Lower leg skin (tissue), 3 donors: ENCODE measurements at regions not wholly inside any gene's neighbourhood (a gene's known extent, or its start where the extent isn't known, plus 50 kb on each side); places are given as distances from the start of the nearest gene placed in this dataset.

Experiments
- CTCF ChIP-seq, 3 donors: fragments of 450-650 bp; IDR thresholded peaks; one replicate each; pipeline ENCODE4 v1.5.1; 2016; ENCODE audit warnings: antibody characterized with exemption in 3 of 3, mild to moderate bottlenecking in 3 of 3, moderate library complexity in 2 of 3
- POLR2A ChIP-seq, 2 donors: fragments of 450-650 bp; IDR thresholded peaks; one replicate each; pipeline ENCODE4 v1.6.1; 2016 to 2017; ENCODE audit warnings: antibody characterized with exemption in 2 of 2, mild to moderate bottlenecking in 1 of 2, moderate library complexity in 1 of 2

DNA sequence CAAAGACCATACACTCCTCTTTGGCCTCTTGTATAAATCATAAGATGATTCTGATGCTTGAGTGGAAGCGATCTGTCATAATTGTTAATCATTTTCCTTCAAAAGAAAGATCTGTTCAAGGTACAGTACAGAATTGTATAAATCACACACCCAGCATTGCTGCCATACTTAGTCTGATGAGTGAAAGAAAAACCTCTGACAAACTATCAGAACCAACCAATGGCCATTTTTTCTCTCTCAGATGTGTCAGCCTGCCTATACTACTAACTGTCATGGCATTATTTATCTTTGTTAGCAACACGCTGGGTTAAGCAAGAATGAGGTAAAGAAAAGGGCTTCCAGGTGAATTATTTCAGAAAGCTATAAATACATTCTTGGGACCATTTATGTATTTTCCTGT is 1112.7 kb upstream of the TENM4 start:
- no peak for TF ChIP-seq CTCF (IDR thresholded peaks at IDR 0.05)
- TF ChIP-seq POLR2A (IDR thresholded peaks at IDR 0.05) = no peak
